ENCODE measurements at regions not wholly inside any gene's neighbourhood (a gene's known extent, or its start where the extent isn't known, plus 50 kb on each side); places are given as distances from the start of the nearest gene placed in this dataset.

DNA sequence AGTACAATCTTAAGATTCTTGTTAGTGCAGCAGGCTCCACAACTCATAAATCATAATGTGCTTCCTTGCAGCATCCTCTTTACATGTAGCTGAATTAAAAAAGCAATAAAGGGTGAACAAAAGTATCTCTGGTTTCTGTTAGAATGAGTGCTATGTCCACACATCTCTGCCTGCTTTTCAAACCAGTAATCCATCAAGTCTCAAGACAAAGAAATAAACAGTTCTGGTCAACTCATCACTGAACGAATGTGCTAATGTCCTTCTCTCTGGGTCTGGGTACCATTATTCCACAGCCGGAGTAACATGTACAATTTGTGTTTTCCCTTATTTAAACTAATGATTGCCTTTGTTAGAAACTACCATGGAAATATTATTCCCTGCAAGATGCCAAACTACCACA is 273.0 kb upstream of the USP15 start:
- TF ChIP-seq, protein P1, sequence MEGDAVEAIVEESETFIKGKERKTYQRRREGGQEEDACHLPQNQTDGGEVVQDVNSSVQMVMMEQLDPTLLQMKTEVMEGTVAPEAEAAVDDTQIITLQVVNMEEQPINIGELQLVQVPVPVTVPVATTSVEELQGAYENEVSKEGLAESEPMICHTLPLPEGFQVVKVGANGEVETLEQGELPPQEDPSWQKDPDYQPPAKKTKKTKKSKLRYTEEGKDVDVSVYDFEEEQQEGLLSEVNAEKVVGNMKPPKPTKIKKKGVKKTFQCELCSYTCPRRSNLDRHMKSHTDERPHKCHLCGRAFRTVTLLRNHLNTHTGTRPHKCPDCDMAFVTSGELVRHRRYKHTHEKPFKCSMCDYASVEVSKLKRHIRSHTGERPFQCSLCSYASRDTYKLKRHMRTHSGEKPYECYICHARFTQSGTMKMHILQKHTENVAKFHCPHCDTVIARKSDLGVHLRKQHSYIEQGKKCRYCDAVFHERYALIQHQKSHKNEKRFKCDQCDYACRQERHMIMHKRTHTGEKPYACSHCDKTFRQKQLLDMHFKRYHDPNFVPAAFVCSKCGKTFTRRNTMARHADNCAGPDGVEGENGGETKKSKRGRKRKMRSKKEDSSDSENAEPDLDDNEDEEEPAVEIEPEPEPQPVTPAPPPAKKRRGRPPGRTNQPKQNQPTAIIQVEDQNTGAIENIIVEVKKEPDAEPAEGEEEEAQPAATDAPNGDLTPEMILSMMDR (IDR thresholded peaks at IDR 0.05; ENCODE audit: control extremely low read depth in 1 of 3, insufficient read depth in 1 of 3, low read depth in 1 of 3, low read length in 3 of 3) = no peak
- TF ChIP-seq EZH2 (IDR thresholded peaks at IDR 0.05; ENCODE audit: low read depth, low read length, severe bottlenecking) = no peak
- no peak for TF ChIP-seq KDM1A (IDR thresholded peaks at IDR 0.05; ENCODE audit: borderline replicate concordance, low read length)
- no peak for TF ChIP-seq TAF1 (IDR thresholded peaks at IDR 0.05; ENCODE audit: low read depth, low read length)
- TF ChIP-seq CBX5 (IDR thresholded peaks at IDR 0.05; ENCODE audit: low read depth, low read length) = no peak
- TF ChIP-seq RXRA (IDR thresholded peaks at IDR 0.05; ENCODE audit: insufficient read depth, low read depth, low read length) = no peak
- TF ChIP-seq JUN (IDR thresholded peaks at IDR 0.05; ENCODE audit: low read depth, low read length) = no peak
- TF ChIP-seq, protein P2, sequence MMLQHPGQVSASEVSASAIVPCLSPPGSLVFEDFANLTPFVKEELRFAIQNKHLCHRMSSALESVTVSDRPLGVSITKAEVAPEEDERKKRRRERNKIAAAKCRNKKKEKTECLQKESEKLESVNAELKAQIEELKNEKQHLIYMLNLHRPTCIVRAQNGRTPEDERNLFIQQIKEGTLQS (IDR thresholded peaks at IDR 0.05; ENCODE audit: insufficient read depth, low read depth, low read length) = no peak
- TF ChIP-seq GABPA (IDR thresholded peaks at IDR 0.05; ENCODE audit: borderline replicate concordance, insufficient read depth, low read length) = no peak
- no peak for TF ChIP-seq POLR2A (IDR thresholded peaks at IDR 0.05; ENCODE audit: control extremely low read depth in 1 of 2, low read depth in 2 of 2, low read length in 2 of 2)
